NCI-H2227 treated with DMSO at 0.1 percent for 48 hours (cell line): ENCODE measurements at regions not wholly inside any gene's neighbourhood (a gene's known extent, or its start where the extent isn't known, plus 50 kb on each side); places are given as distances from the start of the nearest gene placed in this dataset.
"Not testable (repeated sequence)": the region's sequence is repeated elsewhere in the genome, so short reads cannot be mapped to it uniquely, and the experiment has no call there.

ENCODE experiments used
- DNase-seq: peaks from one replicate; lab custom pipeline; 2025; lab: John Stamatoyannopoulos, UW

GRCh38 chr20:51305316-51306052 lies 237.0 kb downstream of the NFATC2 start:
- no peak for DNase-seq

- no peak for DNase-seq
Observed at GRCh38 chr20:51303731-51304670, 238.5 kb downstream of the NFATC2 start.

- no peak for DNase-seq
Observed at GRCh38 chr20:51301026-51301425, 241.5 kb downstream of the NFATC2 start.

- no peak for DNase-seq
Observed at GRCh38 chr20:51300104-51300503, 242.4 kb downstream of the NFATC2 start.

- DNase-seq: no peak
Observed at GRCh38 chr20:51299413-51299812, 243.1 kb downstream of the NFATC2 start.

- no peak for DNase-seq
Observed at GRCh38 chr20:51298141-51298749, 244.3 kb downstream of the NFATC2 start.

- no peak for DNase-seq
Observed at GRCh38 chr20:51287628-51288413, 254.7 kb downstream of the NFATC2 start.

- no peak for DNase-seq
Observed at GRCh38 chr20:51286758-51287157, 255.8 kb downstream of the NFATC2 start.

GRCh38 chr20:51285684-51286083 lies 256.8 kb downstream of the NFATC2 start:
- DNase-seq: no peak

- no peak for DNase-seq
Observed at GRCh38 chr20:51284871-51285270, 257.6 kb downstream of the NFATC2 start.

GRCh38 chr20:51284176-51284575 lies 258.3 kb downstream of the NFATC2 start:
- DNase-seq: no peak

- no peak for DNase-seq
Observed at GRCh38 chr20:51281521-51281920, 258.6 kb upstream of the KCNG1 start.

GRCh38 chr20:51280047-51280446 lies 257.1 kb upstream of the KCNG1 start:
- no peak for DNase-seq

- DNase-seq: no peak
Observed at GRCh38 chr20:51277961-51278360, 255.1 kb upstream of the KCNG1 start.

GRCh38 chr20:51276296-51276695 lies 253.4 kb upstream of the KCNG1 start:
- DNase-seq: no peak

GRCh38 chr20:51275826-51276225 lies 252.9 kb upstream of the KCNG1 start:
- no peak for DNase-seq

- DNase-seq: no peak
Observed at GRCh38 chr20:51275181-51275580, 252.3 kb upstream of the KCNG1 start.

GRCh38 chr20:51272401-51272800 lies 249.5 kb upstream of the KCNG1 start:
- DNase-seq: no peak

- DNase-seq: no peak
Observed at GRCh38 chr20:51271931-51272330, 249.0 kb upstream of the KCNG1 start.

GRCh38 chr20:51271289-51271688 lies 248.4 kb upstream of the KCNG1 start:
- DNase-seq: not testable (repeated sequence)

- DNase-seq: no peak
Observed at GRCh38 chr20:51269671-51270070, 246.8 kb upstream of the KCNG1 start.

GRCh38 chr20:51267679-51268078 lies 244.8 kb upstream of the KCNG1 start:
- no peak for DNase-seq
